CD4-positive, alpha-beta T cell treated with Interleukin-12 subunit alpha and Interleukin-12 subunit beta, for 1 hour (primary cell): ENCODE measurements at regions not wholly inside any gene's neighbourhood (a gene's known extent, or its start where the extent isn't known, plus 50 kb on each side); places are given as distances from the start of the nearest gene placed in this dataset.
"Not testable (repeated sequence)": the region's sequence is repeated elsewhere in the genome, so short reads cannot be mapped to it uniquely, and the experiment has no call there.

ENCODE experiments used
- DNase-seq: peaks from one replicate; pipeline ENCODE4 v3.0.0-alpha.2; 2020

DNA sequence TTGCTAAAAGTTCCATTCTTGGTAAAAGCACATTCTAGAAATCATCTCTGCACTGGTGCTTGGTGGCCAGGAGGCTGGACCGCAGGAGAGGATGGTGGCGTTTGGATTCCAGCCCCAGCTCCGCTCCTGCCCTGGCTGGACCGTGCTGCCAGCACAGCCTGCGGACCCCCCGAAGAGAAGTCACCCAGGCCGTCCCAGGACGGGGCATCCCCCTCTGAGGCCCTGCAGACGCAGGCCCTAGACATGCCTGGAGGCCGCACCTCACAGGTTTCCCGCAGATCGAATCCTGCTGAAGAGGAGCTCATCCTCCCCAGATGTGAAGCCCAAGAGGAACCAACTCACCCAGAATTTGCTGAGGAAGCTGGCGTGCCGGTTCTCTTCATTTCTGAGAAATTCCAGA, 159.0 kb downstream of the TEX29 start:
- DNase-seq, result no peak

DNA sequence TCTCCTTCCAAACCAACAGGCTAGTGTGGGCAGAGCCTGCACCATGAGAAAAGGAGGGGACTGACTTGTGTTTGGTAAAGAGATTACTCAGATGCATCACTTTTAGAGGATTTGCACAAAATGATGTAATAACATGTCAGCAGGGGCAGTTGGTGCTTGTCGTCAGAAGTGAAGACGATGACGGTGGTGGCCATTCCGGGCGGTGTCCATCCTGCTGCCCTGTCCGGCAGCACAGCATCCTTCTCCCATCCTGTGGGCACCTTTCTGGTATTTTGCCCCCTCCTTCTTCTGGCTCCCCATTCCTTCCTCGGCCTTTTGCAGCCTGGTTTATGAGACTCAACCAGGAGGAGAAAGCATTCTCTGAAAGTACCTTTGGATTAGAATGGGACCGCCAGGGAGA, 160.1 kb downstream of the TEX29 start:
- DNase-seq, result no peak

GRCh38 chr13:111480976-111481375, 160.5 kb downstream of the TEX29 start:
- DNase-seq, result no peak

DNA sequence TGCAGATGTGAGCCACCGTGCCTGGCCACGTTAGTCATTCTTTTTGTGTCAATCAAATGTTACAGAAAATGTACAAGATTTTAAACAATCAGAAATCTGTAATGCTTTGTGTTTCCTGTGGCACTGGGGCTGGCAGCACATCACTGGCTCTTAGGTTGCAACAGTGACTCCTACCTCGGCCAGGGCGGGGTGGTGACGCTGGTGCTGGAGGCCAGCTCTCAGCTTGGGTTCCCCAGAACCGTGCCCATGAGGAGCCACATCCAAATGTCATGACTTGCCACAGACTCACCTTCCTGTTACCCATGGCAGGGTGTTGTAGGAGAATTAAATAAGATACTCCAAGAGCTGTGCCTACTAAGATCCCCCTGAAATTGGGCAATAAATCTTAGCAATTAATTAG, 161.7 kb downstream of the TEX29 start:
- no peak for DNase-seq

DNA sequence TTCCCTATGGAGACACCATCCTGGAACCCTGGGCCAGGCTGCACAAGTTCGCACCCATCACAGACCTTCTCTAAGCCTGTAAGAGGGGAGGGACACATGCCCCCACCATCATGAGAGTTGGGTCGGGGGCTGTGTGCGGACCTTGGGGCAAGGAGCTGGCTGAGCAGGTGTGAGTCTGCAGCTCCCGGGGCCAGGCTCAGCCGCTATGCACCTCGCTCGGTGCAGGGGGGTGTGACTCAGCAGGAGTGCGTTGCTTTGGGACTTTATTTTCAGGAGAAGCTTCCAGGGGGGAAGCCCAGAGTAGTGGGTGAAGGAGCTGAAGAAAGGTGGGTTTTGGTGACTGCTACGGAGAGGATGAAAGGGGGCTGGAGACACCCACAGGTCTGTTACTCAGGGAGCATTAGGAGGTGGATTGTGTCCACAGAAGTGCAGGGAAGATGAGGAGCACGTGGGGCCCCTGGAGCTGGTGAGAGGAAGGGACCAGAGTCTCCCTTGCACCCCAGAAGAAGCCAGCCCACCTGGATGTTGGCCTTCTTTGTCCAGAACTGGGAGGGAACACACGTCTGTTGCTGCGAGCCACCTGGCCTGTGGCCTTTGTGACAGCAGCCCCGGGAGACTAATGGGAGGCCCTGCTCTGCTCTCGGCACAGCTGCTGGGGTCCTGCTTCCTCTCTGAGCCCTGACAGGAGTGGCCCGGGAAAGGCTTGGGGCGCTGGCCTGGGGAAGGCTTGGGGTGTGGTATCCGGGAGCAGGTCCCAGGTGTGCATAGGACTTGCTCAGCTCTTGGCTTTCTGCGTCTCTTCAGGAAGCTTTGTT, 162.6 kb downstream of the TEX29 start:
- DNase-seq, result no peak

DNA sequence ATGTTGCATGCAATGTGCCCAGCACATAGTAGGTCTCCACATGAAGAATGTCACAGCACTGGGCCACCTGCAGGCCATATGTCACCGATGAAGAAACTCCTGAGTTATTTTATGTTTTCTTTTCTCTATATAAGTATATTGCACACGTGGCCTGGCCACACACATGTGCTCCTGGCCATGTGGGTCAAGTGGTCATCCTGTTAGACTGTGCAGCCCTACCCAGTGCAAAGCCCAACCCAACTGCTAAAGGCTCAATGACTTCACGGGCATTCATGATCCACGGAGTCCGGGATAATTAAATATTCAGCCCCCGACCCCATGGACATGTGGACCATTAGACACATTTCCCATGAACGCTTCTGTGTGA, 163.2 kb downstream of the TEX29 start:
- no peak for DNase-seq

DNA sequence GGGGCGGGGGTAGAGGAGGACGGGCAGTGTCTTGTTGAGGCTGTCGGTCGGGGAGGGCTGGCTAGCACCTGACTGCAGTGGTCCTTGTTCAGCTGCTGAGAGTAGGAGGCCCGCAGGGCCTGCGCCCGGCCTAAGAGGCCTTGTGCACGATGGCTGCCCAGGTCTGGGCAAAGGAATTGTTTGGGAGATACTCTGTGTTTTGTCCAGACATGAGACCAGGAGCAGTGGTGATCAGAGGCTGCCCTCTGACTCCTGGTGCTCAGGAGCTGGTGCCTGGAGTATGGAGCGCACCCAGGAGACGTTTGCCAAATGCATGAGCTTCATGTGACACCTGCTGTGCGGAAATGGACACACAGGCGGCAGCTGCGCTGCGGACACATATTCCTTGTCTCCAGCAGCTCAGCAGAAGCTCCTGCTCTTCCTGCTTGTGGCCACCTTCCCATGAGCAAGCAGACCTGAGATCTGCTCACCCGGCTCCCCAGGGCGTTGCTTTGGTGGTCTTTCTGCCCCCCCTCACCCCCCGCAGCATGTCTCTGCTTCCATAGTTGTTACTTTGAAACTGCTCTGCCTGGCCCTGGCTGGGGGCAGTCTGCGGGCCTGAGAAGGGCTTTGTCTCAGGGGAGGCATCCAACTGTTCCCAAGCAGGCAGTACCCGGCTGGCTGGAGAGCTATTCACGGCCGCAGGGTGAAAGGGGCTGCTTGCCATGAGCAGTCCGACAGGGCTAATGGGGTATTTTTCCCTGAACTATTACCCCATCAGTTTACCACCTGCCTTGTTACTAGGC, 163.9 kb downstream of the TEX29 start:
- no peak for DNase-seq

DNA sequence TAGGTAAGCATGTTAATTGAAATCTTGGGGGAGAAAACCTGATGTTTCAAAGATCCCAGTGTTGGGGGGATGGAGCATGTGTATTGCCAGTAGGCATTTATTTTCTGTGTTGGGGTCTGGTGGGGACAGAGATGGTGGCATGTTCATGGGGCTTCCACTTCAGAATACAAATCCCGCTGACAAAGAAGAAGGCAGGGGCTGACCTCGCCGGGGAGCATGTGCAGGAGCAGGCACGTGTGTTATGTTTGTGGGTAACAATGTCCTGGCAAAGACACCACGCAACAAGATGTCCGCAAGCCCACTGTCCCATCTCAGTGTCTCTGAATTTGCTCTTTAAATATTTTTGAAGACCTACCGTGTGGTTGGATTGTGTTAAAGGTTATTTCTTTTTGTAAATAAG, 164.5 kb downstream of the TEX29 start:
- DNase-seq, result no peak

DNA sequence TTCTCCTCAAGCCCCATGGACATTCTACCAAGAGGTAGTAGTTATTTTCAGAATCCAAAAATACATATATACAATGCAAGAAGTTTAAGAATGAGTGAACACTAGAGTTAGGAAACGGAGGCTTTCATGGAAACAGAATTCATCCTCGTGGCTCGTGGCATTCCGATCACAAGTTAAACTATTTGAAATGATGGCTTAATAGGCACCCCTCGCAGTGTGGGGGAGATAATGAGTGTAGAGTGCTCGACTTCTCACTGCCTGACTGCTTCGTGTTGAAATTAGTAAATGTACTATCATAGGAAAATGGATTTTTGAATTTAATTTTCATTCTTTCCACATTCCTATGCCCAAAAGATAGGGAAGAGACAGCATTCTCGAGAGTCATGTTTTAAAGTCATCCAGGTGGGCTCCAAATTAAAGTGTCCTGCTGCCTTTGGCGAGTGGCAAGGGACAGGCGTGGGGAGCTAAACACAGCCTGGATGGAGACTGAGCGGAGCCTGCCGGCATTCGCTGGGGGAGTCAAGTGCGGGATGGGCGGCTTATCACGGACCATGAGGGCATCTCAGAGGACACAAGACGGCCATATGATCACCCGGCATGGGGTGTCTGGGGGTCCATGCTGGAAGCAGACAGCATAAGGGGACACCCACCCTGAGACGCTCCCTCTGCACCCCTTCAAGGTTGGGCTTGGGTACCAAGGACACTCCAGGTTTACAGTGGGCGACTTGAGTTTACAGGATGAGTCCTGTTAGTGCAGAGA, 165.2 kb downstream of the TEX29 start:
- DNase-seq, result no peak

GRCh38 chr13:111486331-111486730, 165.9 kb downstream of the TEX29 start:
- no peak for DNase-seq

DNA sequence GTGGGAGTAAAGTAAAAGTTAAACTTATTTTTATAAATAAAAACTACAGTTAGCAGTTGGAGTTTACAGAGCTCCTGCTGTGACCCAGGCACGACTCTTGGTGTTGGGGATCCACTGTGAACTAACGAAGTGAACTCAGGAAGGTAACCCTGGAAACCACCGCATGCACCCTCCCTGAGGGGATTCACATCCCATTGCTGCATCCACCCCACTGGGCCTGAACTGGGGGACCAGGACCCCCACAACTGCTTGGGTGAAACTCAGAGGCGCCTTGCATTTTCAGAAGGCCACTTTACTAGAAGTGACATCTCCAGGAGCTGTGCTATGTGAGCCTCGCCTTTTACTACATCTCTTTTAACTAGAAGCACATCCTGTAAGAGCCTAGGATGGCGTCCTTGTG, 166.4 kb downstream of the TEX29 start:
- DNase-seq, result no peak

GRCh38 chr13:111488486-111489132, 168.2 kb downstream of the TEX29 start:
- DNase-seq, result no peak

DNA sequence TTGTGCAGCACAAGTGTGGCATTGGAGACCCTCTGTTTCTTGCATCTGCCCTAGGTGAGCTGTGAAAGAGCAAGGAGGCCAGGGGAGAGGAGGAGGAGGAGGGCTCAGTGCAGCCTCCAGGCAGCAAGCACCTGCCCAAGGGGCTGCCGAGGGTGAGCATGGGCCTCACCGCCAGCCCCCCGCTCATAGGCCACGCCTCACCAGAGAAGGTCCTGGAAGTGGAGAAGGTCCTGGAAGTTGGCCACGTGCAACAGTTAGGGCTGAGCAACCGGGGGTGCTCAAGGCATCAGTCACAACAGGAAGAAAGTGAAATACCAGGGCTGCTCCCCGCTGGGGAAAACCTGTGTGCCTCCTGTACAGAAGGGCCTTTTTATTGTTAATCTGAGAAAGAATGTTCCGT, 168.9 kb downstream of the TEX29 start:
- no peak for DNase-seq

GRCh38 chr13:111490611-111491010, 170.2 kb downstream of the TEX29 start:
- DNase-seq, result no peak

DNA sequence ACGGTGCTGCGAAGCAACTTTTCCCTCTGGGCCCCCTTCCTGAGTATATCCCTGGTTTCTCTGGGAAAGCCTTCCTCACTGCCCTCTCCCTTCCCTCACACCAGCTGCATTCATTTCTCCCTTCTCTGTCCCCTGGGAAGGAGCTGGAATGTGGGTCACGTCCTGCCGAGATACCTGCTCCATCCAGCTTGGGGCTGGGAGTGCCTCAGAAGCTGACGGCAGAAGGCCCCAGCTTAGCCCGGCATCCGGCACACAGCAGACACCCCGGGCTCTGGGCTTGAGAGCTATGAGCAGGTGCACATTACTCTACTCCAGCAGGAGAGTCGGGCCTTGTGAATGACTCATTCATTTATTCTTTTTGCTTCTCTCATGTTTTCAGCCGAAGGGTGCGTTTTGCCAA, 170.6 kb downstream of the TEX29 start:
- DNase-seq, result no peak

- no peak for DNase-seq
These were observed 171.2 kb downstream of the TEX29 start for GRCh38 chr13:111491659-111492058.

GRCh38 chr13:111492341-111492950, 172.0 kb downstream of the TEX29 start:
- no peak for DNase-seq

DNA sequence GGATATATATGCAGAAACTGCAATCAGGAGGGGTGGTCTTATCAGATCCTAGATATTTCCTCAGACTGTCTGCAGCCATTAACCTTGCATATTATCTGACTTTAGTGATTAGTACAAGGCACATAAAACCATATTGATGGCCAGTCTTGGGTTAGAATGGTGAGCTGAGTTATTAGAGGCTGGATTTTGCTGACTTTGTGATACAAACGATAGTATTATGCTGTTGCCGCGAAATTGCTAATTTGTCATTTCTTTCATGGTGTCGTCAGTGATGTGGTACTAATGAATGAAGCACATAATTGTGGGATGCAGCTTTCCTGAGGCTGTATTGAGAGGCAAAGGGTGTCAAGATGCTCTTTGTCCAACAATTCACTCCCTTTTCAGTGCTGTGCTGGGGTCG, 172.5 kb downstream of the TEX29 start:
- DNase-seq, result no peak

DNA sequence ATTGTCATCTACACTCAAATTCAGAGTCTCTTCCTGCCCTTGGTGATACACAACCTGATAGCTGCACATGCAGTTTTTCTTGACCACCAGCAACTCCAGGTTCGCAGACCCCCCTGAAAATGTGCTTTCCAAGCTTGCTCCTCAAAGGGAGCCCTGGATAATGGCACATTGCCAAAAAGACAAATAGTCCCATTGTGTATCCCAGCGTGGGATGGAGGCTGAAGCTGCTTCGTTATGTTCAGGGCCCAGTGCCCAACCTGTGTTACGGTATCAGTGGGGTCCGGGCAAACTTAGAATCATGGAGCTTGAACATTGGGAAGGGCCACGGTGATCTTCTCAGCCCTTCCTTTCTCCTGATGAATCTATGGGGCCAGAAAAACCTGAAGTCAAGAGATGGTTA, 173.0 kb downstream of the TEX29 start:
- DNase-seq, result no peak

- no peak for DNase-seq
These were observed 174.2 kb downstream of the TEX29 start for GRCh38 chr13:111494641-111495040.

GRCh38 chr13:111501596-111502535, 181.4 kb downstream of the TEX29 start:
- DNase-seq, result not testable (repeated sequence)

DNA sequence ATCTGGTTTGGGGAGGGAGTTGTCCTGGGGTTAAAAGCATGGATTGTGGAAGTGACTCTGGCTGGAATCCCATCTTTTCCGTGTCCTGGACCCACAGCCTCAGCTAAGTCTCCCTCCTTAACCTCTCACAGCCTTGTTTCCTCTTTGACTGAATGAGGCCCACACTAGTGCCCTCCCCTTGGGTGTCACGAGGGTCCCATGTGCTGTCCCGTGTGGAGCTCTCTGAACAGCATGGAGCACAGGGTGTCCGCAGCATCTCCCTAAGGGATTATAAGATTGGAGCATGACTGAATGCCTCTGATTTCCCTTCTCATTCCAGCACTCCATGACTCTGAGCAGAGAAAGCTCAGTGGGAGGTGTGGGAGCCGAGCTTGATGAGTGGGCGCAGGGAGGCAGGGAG, 182.5 kb downstream of the TEX29 start:
- DNase-seq, result no peak
